ENCODE measurements at regions not wholly inside any gene's neighbourhood (a gene's known extent, or its start where the extent isn't known, plus 50 kb on each side); places are given as distances from the start of the nearest gene placed in this dataset.

DNA sequence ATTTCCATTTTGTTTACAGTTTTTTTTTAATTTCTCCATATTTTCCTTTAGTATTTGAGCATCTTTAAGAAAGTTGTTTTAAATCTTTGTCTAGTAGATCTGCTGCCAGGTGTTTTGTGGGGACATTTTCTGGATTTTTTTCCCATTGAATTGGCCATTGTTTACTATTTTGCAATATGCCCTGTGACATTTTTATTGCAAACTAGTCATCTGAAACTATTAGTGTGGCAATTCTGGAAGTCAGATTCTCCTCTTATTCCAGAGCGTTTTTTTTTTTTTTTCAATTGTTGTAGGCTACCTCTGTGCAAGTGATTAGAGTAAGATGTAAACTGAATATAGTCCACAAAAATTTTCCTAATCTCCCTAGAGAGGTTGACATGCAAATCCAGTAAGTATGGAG, 334.2 kb downstream of the PYDC2 start:
- TF ChIP-seq CTCF (IDR thresholded peaks at IDR 0.05; ENCODE audit: insufficient read depth, low read length) (no peak), REST (IDR thresholded peaks at IDR 0.05; ENCODE audit: insufficient replicate concordance, low read depth) (no peak), GABPA (IDR thresholded peaks at IDR 0.05; ENCODE audit: low read depth) (no peak), POLR2AphosphoS5 (IDR thresholded peaks at IDR 0.05; ENCODE audit: low read depth) (no peak)
